ENCODE measurements at regions not wholly inside any gene's neighbourhood (a gene's known extent, or its start where the extent isn't known, plus 50 kb on each side); places are given as distances from the start of the nearest gene placed in this dataset.
A peak's percentile ranks its signal among the peaks of the same experiment; 100 is the strongest.

DNA sequence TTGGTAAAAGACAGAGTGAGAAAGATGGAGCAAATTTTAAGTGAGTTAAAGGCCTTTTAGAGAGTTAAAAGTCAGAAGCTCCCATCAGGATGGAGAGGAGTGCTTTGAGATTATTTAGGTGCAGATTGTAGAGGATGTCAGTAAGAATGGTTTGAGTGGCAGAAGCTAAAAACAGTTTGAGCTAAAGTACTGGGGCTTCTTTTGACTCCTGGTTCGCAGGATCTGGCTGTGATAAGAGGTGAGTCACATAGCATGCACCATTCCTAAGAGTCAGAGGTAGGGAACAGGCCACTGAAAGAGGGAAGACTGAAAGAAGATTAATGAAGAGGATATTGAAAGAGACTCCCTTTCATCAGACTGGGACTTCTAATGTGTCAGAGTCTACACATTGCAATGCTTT, 1047.9 kb upstream of the MAP3K7 start:
- no peak overlapping the region for H3K4me2 ChIP-seq (ENCODE audit: low read depth, low read length)
- peaks cover 9% of the 10 kb centered on the region; the same call in 1 of the 2 replicates for H3K4me1 ChIP-seq (ENCODE audit: low read length)
- H4K20me1 ChIP-seq (ENCODE audit: insufficient read depth, low read length) = no peaks in the 10 kb centered on the region
- H3K9ac ChIP-seq (ENCODE audit: low read length) = no peak overlapping the region
- TF ChIP-seq EZH2 (optimal IDR thresholded peaks at IDR 0.05; ENCODE audit: low read depth, low read length) (no peak), EZH2phosphoT487 (IDR thresholded peaks at IDR 0.05; ENCODE audit: low read length) (no peak)
- TF ChIP-seq, protein P1, sequence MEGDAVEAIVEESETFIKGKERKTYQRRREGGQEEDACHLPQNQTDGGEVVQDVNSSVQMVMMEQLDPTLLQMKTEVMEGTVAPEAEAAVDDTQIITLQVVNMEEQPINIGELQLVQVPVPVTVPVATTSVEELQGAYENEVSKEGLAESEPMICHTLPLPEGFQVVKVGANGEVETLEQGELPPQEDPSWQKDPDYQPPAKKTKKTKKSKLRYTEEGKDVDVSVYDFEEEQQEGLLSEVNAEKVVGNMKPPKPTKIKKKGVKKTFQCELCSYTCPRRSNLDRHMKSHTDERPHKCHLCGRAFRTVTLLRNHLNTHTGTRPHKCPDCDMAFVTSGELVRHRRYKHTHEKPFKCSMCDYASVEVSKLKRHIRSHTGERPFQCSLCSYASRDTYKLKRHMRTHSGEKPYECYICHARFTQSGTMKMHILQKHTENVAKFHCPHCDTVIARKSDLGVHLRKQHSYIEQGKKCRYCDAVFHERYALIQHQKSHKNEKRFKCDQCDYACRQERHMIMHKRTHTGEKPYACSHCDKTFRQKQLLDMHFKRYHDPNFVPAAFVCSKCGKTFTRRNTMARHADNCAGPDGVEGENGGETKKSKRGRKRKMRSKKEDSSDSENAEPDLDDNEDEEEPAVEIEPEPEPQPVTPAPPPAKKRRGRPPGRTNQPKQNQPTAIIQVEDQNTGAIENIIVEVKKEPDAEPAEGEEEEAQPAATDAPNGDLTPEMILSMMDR (IDR thresholded peaks at IDR 0.05; ENCODE audit: low read length) = no peak
- no peaks in the 10 kb centered on the region for H3K9me3 ChIP-seq (replicated peaks; ENCODE audit: insufficient read depth, low read length)
- H3K36me3 ChIP-seq (replicated peaks; ENCODE audit: insufficient read depth, low read length) = no peaks in the 10 kb centered on the region
- H3K4me3 ChIP-seq (ENCODE audit: low read length) = no peak overlapping the region
- H3K79me2 ChIP-seq (ENCODE audit: low read length) = no peaks in the 10 kb centered on the region
- H2AFZ ChIP-seq (ENCODE audit: low read length) = 0 out of 2 replicates have a peak overlapping the region, but pooled peaks have one; percentile 20
- H3K27ac ChIP-seq (ENCODE audit: low read length) = no peak overlapping the region
- 0 out of 2 replicates have a peak, but pooled peaks cover 7% of the 10 kb centered on the region for H3F3A ChIP-seq (ENCODE audit: insufficient read depth, low read length)
- no peaks in the 10 kb centered on the region for H3K27me3 ChIP-seq (replicated peaks; ENCODE audit: insufficient read depth, low read length)
- DNase-seq = no peak
- no peaks in the 10 kb centered on the region for H3K9me2 ChIP-seq (replicated peaks; ENCODE audit: insufficient read depth, low read length)

DNA sequence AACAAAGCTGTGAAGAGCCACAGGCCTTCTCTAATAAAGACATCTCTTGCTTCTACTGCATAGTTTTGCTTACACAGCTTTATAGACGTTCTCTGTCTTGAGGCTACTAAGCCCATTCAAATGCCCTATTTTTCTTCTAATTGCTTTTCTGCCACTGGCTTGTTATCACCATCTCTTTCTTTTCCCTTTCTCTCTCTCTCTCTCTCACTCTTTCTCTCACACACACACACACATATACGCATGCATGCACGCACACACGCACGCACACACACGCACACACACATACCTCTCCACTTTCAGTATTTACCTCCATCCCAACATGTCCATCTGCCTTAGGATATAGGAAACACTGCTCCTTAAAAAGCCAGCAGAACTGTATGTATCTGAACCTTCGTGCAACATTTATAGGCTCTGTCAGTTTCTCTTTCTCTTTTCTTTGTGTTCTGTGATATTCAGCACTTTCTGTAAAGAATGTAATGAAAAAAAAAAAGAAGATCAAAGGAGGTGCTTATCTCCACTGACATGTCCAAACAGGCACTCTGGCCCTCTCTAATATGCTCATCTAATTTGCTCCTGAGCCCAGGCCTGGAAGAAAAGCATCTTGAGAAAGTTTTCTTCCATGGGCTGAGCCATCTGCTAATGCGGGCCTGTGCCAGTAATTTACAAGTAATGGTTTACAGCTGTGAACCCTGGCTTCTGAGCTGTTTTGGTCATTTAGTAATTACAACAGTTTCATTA, 1046.7 kb upstream of the MAP3K7 start:
- TF ChIP-seq EZH2 (optimal IDR thresholded peaks at IDR 0.05; ENCODE audit: low read depth, low read length) = no peak
- no peak for TF ChIP-seq EZH2phosphoT487 (IDR thresholded peaks at IDR 0.05; ENCODE audit: low read length)
- TF ChIP-seq, protein P1 (IDR thresholded peaks at IDR 0.05; ENCODE audit: low read length) = no peak
- Histone ChIP-seq H3K4me2 (ENCODE audit: low read depth, low read length) (peak overlapping the region; percentile 92), H2AFZ (ENCODE audit: low read length) (peak overlapping the region; percentile 73), H3K9me3 (replicated peaks; ENCODE audit: insufficient read depth, low read length) (no peaks in the 10 kb centered on the region), H3K79me2 (ENCODE audit: low read length) (no peaks in the 10 kb centered on the region), H3K36me3 (replicated peaks; ENCODE audit: insufficient read depth, low read length) (no peaks in the 10 kb centered on the region), H3K9me2 (replicated peaks; ENCODE audit: insufficient read depth, low read length) (no peaks in the 10 kb centered on the region), H3K4me3 (ENCODE audit: low read length) (peak overlapping the region; percentile 50), H3K4me1 (ENCODE audit: low read length) (peaks cover 9% of the 10 kb centered on the region; the same call in 1 of the 2 replicates), H4K20me1 (ENCODE audit: insufficient read depth, low read length) (no peaks in the 10 kb centered on the region), H3F3A (ENCODE audit: insufficient read depth, low read length) (0 out of 2 replicates have a peak, but pooled peaks cover 7% of the 10 kb centered on the region), H3K27ac (ENCODE audit: low read length) (peak overlapping the region; percentile 55; the same call in 1 of the 2 replicates), H3K9ac (ENCODE audit: low read length) (peak overlapping the region; percentile 31; the same call in 1 of the 2 replicates), H3K27me3 (replicated peaks; ENCODE audit: insufficient read depth, low read length) (no peaks in the 10 kb centered on the region)
- peak; percentile 66 for DNase-seq

DNA sequence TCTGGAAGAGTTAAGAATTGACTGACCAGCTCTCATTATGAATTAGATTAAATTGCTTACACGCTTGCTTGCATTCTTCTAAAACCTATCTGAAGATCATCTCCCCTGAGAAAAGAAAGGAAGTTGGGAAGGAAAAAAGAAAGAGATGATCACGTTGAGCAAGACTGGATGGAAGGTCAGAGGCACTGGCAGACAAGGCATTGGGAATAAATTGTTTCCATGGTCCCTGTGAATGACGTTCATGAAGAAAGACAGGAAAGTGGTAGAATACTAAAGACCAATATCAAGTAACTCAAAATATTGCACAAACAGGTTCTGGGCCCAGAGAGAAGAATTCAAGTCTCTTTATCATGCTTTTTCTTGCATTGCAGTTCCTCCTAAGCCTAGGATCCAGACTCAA, 1045.4 kb upstream of the MAP3K7 start:
- Histone ChIP-seq H2AFZ (ENCODE audit: low read length) (no peak overlapping the region), H3K79me2 (ENCODE audit: low read length) (no peaks in the 10 kb centered on the region), H3K4me2 (ENCODE audit: low read depth, low read length) (peak overlapping the region; percentile 92; the same call in 1 of the 2 replicates), H3K9me3 (replicated peaks; ENCODE audit: insufficient read depth, low read length) (no peaks in the 10 kb centered on the region), H3K9me2 (replicated peaks; ENCODE audit: insufficient read depth, low read length) (no peaks in the 10 kb centered on the region), H3K4me3 (ENCODE audit: low read length) (no peak overlapping the region), H3K27me3 (replicated peaks; ENCODE audit: insufficient read depth, low read length) (no peaks in the 10 kb centered on the region), H3K27ac (ENCODE audit: low read length) (no peak overlapping the region), H3K4me1 (ENCODE audit: low read length) (peaks cover 9% of the 10 kb centered on the region; the same call in 1 of the 2 replicates), H3F3A (ENCODE audit: insufficient read depth, low read length) (0 out of 2 replicates have a peak, but pooled peaks cover 7% of the 10 kb centered on the region), H4K20me1 (ENCODE audit: insufficient read depth, low read length) (no peaks in the 10 kb centered on the region), H3K9ac (ENCODE audit: low read length) (no peak overlapping the region), H3K36me3 (replicated peaks; ENCODE audit: insufficient read depth, low read length) (no peaks in the 10 kb centered on the region)
- no peak for DNase-seq
- TF ChIP-seq EZH2phosphoT487 (IDR thresholded peaks at IDR 0.05; ENCODE audit: low read length) = no peak
- TF ChIP-seq, protein P1 (IDR thresholded peaks at IDR 0.05; ENCODE audit: low read length) = no peak
- TF ChIP-seq EZH2 (optimal IDR thresholded peaks at IDR 0.05; ENCODE audit: low read depth, low read length) = no peak

Measured in MM.1S (cell line).